ENCODE measurements at regions not wholly inside any gene's neighbourhood (a gene's known extent, or its start where the extent isn't known, plus 50 kb on each side); places are given as distances from the start of the nearest gene placed in this dataset.
A peak's percentile ranks its signal among the peaks of the same experiment; 100 is the strongest.

- Mint-ChIP-seq H3K27ac (ENCODE audit: unreplicated experiment) (no peak overlapping the region), H3K4me1 (ENCODE audit: low read depth, unreplicated experiment) (peaks cover 22% of the 10 kb centered on the region), H3K9me3 (ENCODE audit: unreplicated experiment) (no peaks in the 10 kb centered on the region), H3K4me3 (ENCODE audit: unreplicated experiment) (no peak overlapping the region), H3K36me3 (ENCODE audit: insufficient read depth, unreplicated experiment) (no peaks in the 10 kb centered on the region), H3K27me3 (ENCODE audit: insufficient read depth, unreplicated experiment) (no peaks in the 10 kb centered on the region)
- H3K9me3 ChIP-seq = no peaks in the 10 kb centered on the region
- H3K4me1 ChIP-seq = peaks cover 27% of the 10 kb centered on the region
- TF ChIP-seq CTCF (IDR thresholded peaks at IDR 0.05; ENCODE audit: insufficient read depth in 1 of 2, low read depth in 1 of 2, low read length in 1 of 2, severe bottlenecking in 1 of 2, unreplicated experiment in 1 of 2) = no peak
- no peaks in the 10 kb centered on the region for H3K36me3 ChIP-seq (ENCODE audit: control insufficient read depth, insufficient read depth, low read length)
- BruUV-seq (replicated peaks) = no TSS peak
- ChIA-PET CTCF (interaction anchor here (0.8 kb wide), 1 partner anchor 12 kb away, joined by 4 read pairs; no protein-coding TSS in a partner anchor), POLR2A (no interaction called here)
- DNase-seq = no peak
- intact Hi-C loops (cut with micrococcal nuclease; ENCODE audit: unreplicated experiment) = no loop called here
- H3K27me3 ChIP-seq (replicated peaks; ENCODE audit: control insufficient read depth, insufficient read depth, low read length) = no peaks in the 10 kb centered on the region
- no peak overlapping the region for H3K4me3 ChIP-seq (ENCODE audit: low read depth, low read length)
These were observed 103.6 kb upstream of the DRD2 start for GRCh38 chr11:113578715-113579250.

DNA sequence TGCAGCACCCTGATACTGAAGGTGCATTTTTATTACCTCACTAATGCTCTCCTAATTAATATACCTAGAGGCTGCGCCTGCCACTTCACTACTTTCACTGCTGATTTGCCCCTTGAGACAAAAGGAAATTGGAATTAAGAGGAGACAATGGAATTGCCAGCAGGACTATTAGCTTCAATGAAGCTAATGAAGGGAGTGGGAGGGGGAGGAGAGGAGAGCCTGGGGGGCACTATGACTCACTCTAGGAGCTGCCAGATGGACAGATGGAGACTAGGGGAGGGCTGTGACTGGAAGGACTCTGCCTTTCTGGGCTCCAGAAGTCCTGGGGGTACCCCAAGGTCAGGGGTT is 102.8 kb upstream of the DRD2 start:
- H3K36me3 ChIP-seq (ENCODE audit: control insufficient read depth, insufficient read depth, low read length) = no peaks in the 10 kb centered on the region
- H3K9me3 ChIP-seq = no peaks in the 10 kb centered on the region
- no TSS peak for BruUV-seq (replicated peaks)
- TF ChIP-seq CTCF (IDR thresholded peaks at IDR 0.05; ENCODE audit: insufficient read depth in 1 of 2, low read depth in 1 of 2, low read length in 1 of 2, severe bottlenecking in 1 of 2, unreplicated experiment in 1 of 2) = no peak
- intact Hi-C loops (cut with micrococcal nuclease; ENCODE audit: unreplicated experiment) = no loop called here
- H3K4me3 ChIP-seq (ENCODE audit: low read depth, low read length) = no peak overlapping the region
- DNase-seq = no peak
- Mint-ChIP-seq H3K36me3 (ENCODE audit: insufficient read depth, unreplicated experiment) (no peaks in the 10 kb centered on the region), H3K27me3 (ENCODE audit: insufficient read depth, unreplicated experiment) (no peaks in the 10 kb centered on the region), H3K27ac (ENCODE audit: unreplicated experiment) (peak overlapping the region; percentile 8), H3K4me3 (ENCODE audit: unreplicated experiment) (no peak overlapping the region), H3K4me1 (ENCODE audit: low read depth, unreplicated experiment) (peaks cover 27% of the 10 kb centered on the region), H3K9me3 (ENCODE audit: unreplicated experiment) (no peaks in the 10 kb centered on the region)
- no peaks in the 10 kb centered on the region for H3K27me3 ChIP-seq (replicated peaks; ENCODE audit: control insufficient read depth, insufficient read depth, low read length)
- peaks cover 27% of the 10 kb centered on the region for H3K4me1 ChIP-seq
- CTCF ChIA-PET = no interaction called here
- POLR2A ChIA-PET = no interaction called here

GRCh38 chr11:113577356-113578032 is 102.3 kb upstream of the DRD2 start:
- ChIA-PET POLR2A (interaction anchor here (0.5 kb wide), 1 partner anchor 22 kb away, joined by 3 read pairs; no protein-coding TSS in a partner anchor), CTCF (interaction anchor here (1.4 to 1.5 kb wide), 2 partner anchors 148 to 153 kb away, joined by 5 read pairs; no protein-coding TSS in a partner anchor)
- Mint-ChIP-seq H3K27ac (ENCODE audit: unreplicated experiment) (no peak overlapping the region), H3K4me1 (ENCODE audit: low read depth, unreplicated experiment) (peaks cover 29% of the 10 kb centered on the region), H3K36me3 (ENCODE audit: insufficient read depth, unreplicated experiment) (no peaks in the 10 kb centered on the region), H3K27me3 (ENCODE audit: insufficient read depth, unreplicated experiment) (no peaks in the 10 kb centered on the region), H3K9me3 (ENCODE audit: unreplicated experiment) (no peaks in the 10 kb centered on the region), H3K4me3 (ENCODE audit: unreplicated experiment) (no peak overlapping the region)
- H3K4me3 ChIP-seq (ENCODE audit: low read depth, low read length) = no peak overlapping the region
- no TSS peak for BruUV-seq (replicated peaks)
- peak in 1 of 2 experiments; percentile 32 for DNase-seq
- H3K27me3 ChIP-seq (replicated peaks; ENCODE audit: control insufficient read depth, insufficient read depth, low read length) = no peaks in the 10 kb centered on the region
- intact Hi-C loops (cut with micrococcal nuclease; ENCODE audit: unreplicated experiment) = no loop called here
- no peak for TF ChIP-seq CTCF (IDR thresholded peaks at IDR 0.05; ENCODE audit: insufficient read depth in 1 of 2, low read depth in 1 of 2, low read length in 1 of 2, severe bottlenecking in 1 of 2, unreplicated experiment in 1 of 2)
- H3K36me3 ChIP-seq (ENCODE audit: control insufficient read depth, insufficient read depth, low read length) = no peaks in the 10 kb centered on the region
- peaks cover 30% of the 10 kb centered on the region for H3K4me1 ChIP-seq
- H3K9me3 ChIP-seq = no peaks in the 10 kb centered on the region
